ENCODE measurements at regions not wholly inside any gene's neighbourhood (a gene's known extent, or its start where the extent isn't known, plus 50 kb on each side); places are given as distances from the start of the nearest gene placed in this dataset.

DNA sequence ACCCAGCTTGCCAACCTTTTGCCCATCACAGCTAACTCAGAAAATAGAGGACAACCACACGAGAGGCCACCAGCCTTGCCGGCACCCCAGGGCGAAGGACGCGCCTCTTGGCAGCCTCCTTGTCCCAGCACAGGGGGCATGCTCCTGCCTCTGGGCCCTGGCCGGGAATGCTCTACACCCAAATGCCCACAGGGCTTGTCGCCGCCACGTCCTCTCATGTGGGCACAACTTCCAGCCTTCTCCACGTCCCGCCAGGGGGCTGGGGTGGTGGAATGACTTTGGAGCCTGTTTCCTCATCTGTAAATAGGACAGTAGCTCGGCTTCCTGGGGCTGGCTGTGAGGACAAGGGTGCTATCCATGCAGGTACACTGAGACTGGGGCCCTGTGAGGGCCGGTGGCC lies 152.4 kb upstream of the MLN start:
- TF ChIP-seq, protein P1, sequence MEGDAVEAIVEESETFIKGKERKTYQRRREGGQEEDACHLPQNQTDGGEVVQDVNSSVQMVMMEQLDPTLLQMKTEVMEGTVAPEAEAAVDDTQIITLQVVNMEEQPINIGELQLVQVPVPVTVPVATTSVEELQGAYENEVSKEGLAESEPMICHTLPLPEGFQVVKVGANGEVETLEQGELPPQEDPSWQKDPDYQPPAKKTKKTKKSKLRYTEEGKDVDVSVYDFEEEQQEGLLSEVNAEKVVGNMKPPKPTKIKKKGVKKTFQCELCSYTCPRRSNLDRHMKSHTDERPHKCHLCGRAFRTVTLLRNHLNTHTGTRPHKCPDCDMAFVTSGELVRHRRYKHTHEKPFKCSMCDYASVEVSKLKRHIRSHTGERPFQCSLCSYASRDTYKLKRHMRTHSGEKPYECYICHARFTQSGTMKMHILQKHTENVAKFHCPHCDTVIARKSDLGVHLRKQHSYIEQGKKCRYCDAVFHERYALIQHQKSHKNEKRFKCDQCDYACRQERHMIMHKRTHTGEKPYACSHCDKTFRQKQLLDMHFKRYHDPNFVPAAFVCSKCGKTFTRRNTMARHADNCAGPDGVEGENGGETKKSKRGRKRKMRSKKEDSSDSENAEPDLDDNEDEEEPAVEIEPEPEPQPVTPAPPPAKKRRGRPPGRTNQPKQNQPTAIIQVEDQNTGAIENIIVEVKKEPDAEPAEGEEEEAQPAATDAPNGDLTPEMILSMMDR (conservative IDR thresholded peaks at IDR 0.05 in 1 of 2, IDR thresholded peaks at IDR 0.05 in 1 of 2; ENCODE audit: extremely low read depth in 1 of 2, insufficient read depth in 1 of 2, low read depth in 1 of 2, low read length in 2 of 2), result no peak
- TF ChIP-seq EZH2 (IDR thresholded peaks at IDR 0.05; ENCODE audit: borderline replicate concordance, low read length), result no peak
